ENCODE measurements at regions not wholly inside any gene's neighbourhood (a gene's known extent, or its start where the extent isn't known, plus 50 kb on each side); places are given as distances from the start of the nearest gene placed in this dataset.

DNA sequence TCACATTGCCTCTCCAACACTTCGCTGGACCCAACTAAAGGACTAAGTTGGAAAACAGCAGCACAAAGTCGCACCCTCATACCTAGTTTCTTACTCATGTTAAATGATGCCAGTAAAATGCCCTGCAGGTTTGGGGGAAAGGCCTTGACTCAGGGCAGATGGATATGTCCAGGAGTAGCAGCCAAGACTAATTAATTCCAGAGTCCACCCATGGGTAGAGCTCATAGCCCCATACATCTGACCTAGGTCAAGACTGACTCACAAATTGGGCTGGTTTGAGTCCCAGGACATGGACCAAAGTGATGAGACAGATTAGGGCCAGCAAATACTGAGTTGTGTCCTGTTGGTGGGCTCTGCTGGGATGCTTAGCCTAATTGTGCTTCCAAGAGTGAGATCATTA is 224.0 kb upstream of the BTG1 start:
- TF ChIP-seq ZNF302 (CRISPR knock-in tag; IDR thresholded peaks at IDR 0.05) (no peak), NR3C1 (IDR thresholded peaks at IDR 0.05) (no peak), POLR2A (IDR thresholded peaks at IDR 0.05; ENCODE audit: low read length) (no peak), KDM1A (IDR thresholded peaks at IDR 0.05; ENCODE audit: low read depth) (no peak), ESRRA (IDR thresholded peaks at IDR 0.05; ENCODE audit: borderline replicate concordance, low read length) (no peak), PHF8 (IDR thresholded peaks at IDR 0.05; ENCODE audit: borderline replicate concordance, low read depth) (no peak)
- TF ChIP-seq, protein P1, sequence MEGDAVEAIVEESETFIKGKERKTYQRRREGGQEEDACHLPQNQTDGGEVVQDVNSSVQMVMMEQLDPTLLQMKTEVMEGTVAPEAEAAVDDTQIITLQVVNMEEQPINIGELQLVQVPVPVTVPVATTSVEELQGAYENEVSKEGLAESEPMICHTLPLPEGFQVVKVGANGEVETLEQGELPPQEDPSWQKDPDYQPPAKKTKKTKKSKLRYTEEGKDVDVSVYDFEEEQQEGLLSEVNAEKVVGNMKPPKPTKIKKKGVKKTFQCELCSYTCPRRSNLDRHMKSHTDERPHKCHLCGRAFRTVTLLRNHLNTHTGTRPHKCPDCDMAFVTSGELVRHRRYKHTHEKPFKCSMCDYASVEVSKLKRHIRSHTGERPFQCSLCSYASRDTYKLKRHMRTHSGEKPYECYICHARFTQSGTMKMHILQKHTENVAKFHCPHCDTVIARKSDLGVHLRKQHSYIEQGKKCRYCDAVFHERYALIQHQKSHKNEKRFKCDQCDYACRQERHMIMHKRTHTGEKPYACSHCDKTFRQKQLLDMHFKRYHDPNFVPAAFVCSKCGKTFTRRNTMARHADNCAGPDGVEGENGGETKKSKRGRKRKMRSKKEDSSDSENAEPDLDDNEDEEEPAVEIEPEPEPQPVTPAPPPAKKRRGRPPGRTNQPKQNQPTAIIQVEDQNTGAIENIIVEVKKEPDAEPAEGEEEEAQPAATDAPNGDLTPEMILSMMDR (IDR thresholded peaks at IDR 0.05), result no peak
- TF ChIP-seq, protein P2, sequence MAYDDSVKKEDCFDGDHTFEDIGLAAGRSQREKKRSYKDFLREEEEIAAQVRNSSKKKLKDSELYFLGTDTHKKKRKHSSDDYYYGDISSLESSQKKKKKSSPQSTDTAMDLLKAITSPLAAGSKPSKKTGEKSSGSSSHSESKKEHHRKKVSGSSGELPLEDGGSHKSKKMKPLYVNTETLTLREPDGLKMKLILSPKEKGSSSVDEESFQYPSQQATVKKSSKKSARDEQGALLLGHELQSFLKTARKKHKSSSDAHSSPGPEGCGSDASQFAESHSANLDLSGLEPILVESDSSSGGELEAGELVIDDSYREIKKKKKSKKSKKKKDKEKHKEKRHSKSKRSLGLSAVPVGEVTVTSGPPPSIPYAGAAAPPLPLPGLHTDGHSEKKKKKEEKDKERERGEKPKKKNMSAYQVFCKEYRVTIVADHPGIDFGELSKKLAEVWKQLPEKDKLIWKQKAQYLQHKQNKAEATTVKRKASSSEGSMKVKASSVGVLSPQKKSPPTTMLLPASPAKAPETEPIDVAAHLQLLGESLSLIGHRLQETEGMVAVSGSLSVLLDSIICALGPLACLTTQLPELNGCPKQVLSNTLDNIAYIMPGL (CRISPR knock-in tag; IDR thresholded peaks at IDR 0.05; ENCODE audit: borderline replicate concordance), result no peak

Measured in A549 (cell line).